SK-N-MC (cell line): ENCODE measurements at regions not wholly inside any gene's neighbourhood (a gene's known extent, or its start where the extent isn't known, plus 50 kb on each side); places are given as distances from the start of the nearest gene placed in this dataset.
"Not testable (repeated sequence)": the region's sequence is repeated elsewhere in the genome, so short reads cannot be mapped to it uniquely, and the experiment has no call there.

ENCODE experiments used
- EZH2 ChIP-seq: fragments of 200-600 bp; sonication (generic); IDR thresholded peaks from one replicate; pipeline ENCODE4 v1.6.1; 2017; ENCODE audit warnings: antibody characterized with exemption
- POLR2AphosphoS5 ChIP-seq: IDR thresholded peaks from 2 replicates; pipeline ENCODE4 v1.6.1; 2012; ENCODE audit warnings: mild to moderate bottlenecking, low read depth, low read length, borderline replicate concordance

DNA sequence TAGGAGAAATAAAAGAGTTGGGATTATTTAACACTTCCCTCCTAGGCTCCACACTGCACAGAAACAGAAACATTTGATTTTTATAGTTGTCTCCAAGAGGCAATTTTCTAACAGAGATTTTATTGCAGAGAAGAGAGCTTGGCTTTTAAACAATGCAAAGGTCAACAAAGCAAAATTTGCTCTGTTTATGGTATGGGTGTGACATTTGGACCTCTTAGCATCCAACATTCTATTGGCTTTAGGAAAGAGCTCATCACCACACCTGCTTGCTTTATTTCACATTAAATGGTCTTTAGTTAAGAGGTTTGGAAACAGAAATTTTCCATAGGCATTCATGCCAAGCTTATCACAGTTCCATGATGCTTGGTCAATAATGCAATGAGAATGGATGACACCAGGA lies 1520.7 kb downstream of the KHDRBS2 start:
- TF ChIP-seq EZH2, POLR2AphosphoS5: not testable (repeated sequence)
